Fibroblast of pulmonary artery (primary cell): ENCODE measurements at regions not wholly inside any gene's neighbourhood (a gene's known extent, or its start where the extent isn't known, plus 50 kb on each side); places are given as distances from the start of the nearest gene placed in this dataset.

ENCODE experiments used
- DNase-seq: peaks from one replicate; pipeline ENCODE4 v3.0.0-alpha.2; 2010; ENCODE audit warnings: low read depth
- H3K4me3 ChIP-seq: replicated peaks from 2 replicates; pipeline ENCODE4 v1.5.1; 2011; ENCODE audit warnings: low read depth, mild to moderate bottlenecking, control low read depth, low read length, moderate library complexity
- CTCF ChIP-seq: IDR thresholded peaks from 2 replicates; pipeline ENCODE4 v1.5.1; 2011; ENCODE audit warnings: mild to moderate bottlenecking, control low read depth, low read length, inconsistent platforms; ENCODE audit errors: missing control alignments

GRCh38 chr15:69606921-69607500, 154.4 kb downstream of the RPLP1 start:
- DNase-seq = peak; percentile 33
- no peak overlapping the region for H3K4me3 ChIP-seq
- TF ChIP-seq CTCF = no peak

GRCh38 chr15:69608661-69609060, 156.0 kb downstream of the RPLP1 start:
- DNase-seq = no peak
- TF ChIP-seq CTCF = no peak
- H3K4me3 ChIP-seq = no peak overlapping the region

- H3K4me3 ChIP-seq = no peak overlapping the region
- no peak for DNase-seq
- TF ChIP-seq CTCF = no peak
These were observed 156.6 kb downstream of the RPLP1 start for GRCh38 chr15:69609176-69609575.

- TF ChIP-seq CTCF = no peak
- no peak overlapping the region for H3K4me3 ChIP-seq
- no peak for DNase-seq
These were observed 157.2 kb downstream of the RPLP1 start for GRCh38 chr15:69609776-69610175.

- H3K4me3 ChIP-seq = no peak overlapping the region
- TF ChIP-seq CTCF = no peak
- DNase-seq = no peak
These were observed 157.7 kb downstream of the RPLP1 start for GRCh38 chr15:69610277-69610676.

- TF ChIP-seq CTCF = no peak
- no peak for DNase-seq
- H3K4me3 ChIP-seq = no peak overlapping the region
These were observed 158.2 kb downstream of the RPLP1 start for GRCh38 chr15:69610858-69611257.

- no peak for TF ChIP-seq CTCF
- DNase-seq = no peak
These were observed 159.5 kb downstream of the RPLP1 start for GRCh38 chr15:69612112-69612511.

More at GRCh38 chr15:69612112-69612511, 159.5 kb downstream of the RPLP1 start:
- no peak overlapping the region for H3K4me3 ChIP-seq
